ENCODE measurements at regions not wholly inside any gene's neighbourhood (a gene's known extent, or its start where the extent isn't known, plus 50 kb on each side); places are given as distances from the start of the nearest gene placed in this dataset.
"Not testable (repeated sequence)": the region's sequence is repeated elsewhere in the genome, so short reads cannot be mapped to it uniquely, and the experiment has no call there.

DNA sequence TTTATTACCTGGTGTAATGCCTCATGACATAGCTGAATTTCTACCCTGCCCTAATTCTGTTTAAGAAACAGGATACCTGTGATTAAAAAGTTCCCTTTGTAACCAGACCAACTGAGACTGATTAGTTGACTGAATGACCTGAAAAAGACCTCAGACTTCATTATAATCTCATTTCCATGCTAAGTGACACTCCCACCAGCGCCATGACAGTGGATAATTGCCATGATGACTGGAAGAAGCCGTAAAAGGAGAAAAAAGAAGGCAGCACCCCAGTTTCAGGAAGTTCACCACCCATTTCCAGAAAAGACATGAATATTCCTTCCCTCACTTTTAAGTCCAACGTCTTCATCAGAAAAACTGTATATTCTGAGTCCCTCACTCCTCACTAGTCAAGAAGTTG is 125.6 kb upstream of the HS3ST4 start:
- no peak for DNase-seq (ENCODE audit: extremely low read depth, low read depth)

GRCh38 chr16:25563700-25564099 is 128.1 kb upstream of the HS3ST4 start:
- DNase-seq (ENCODE audit: extremely low read depth, low read depth): no peak

DNA sequence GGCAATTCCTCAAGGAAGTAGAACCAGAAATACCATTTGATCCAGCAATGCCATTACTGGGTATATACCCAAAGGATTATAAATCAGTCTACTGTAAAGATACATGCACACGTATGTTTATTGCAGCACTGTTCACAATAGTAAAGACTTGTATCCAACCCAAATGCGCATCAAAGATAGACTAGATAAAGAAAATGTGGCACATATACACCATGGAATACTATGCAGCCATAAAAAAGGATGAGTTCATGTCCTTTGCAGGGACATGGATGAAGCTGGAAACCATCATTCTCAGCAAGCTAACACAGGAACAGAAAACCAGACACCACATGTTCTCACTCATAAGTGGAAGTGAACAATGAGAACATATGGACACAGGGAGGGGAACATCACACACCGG is 130.0 kb upstream of the HS3ST4 start:
- DNase-seq (ENCODE audit: extremely low read depth, low read depth): not testable (repeated sequence)

DNA sequence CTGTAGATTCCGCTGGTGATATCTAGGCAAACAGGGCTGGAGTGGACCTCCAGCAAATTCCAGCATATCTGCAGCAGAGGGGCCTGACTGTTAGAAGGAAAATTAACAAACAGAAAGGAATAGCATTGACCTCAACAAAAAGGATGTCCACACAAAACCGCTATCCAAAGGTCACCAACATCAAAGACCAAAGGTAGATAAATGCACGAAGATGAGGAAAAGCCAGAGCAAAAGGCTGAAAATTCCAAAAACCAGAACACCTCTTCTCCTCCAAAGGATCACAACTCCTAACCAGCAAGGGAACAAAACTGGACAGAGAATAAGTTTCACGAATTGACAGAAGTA is 134.8 kb upstream of the HS3ST4 start:
- DNase-seq (ENCODE audit: extremely low read depth, low read depth): not testable (repeated sequence)

DNA sequence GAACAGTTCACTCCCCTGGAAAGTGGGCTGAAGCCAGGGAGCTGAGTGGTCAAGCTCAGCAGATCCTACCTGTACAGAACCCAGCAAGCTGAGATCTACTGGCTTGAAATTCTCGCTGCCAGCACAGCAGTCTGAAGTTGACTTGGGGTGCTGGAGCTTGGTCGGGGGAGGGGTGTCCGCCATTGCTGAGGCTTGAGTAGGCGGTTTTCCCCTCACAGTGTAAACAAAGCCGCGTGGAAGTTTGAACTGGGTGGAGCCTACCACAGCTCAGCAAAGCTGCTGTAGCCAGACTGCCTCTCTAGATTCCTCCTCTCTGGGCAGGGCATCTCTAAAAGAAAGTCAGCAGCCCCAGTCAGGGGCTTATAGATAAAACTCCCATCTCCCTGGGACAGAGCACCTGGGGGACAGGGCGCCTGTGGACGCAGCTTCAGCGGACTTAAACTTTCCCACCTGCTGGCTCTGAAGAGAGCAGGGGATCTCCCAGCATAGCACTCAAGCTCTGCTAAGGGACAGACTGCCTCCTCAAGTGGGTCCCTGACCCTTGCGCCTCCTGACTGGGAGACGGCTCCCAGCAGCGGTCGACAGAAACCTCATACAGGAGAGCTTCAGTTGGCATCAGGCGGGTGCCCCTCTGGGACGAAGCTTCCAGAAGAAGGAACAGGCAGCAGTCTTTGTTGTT is 135.3 kb upstream of the HS3ST4 start:
- not testable (repeated sequence) for DNase-seq (ENCODE audit: extremely low read depth, low read depth)

GRCh38 chr16:25553711-25554436 is 137.9 kb upstream of the HS3ST4 start:
- no peak for DNase-seq (ENCODE audit: extremely low read depth, low read depth)

DNA sequence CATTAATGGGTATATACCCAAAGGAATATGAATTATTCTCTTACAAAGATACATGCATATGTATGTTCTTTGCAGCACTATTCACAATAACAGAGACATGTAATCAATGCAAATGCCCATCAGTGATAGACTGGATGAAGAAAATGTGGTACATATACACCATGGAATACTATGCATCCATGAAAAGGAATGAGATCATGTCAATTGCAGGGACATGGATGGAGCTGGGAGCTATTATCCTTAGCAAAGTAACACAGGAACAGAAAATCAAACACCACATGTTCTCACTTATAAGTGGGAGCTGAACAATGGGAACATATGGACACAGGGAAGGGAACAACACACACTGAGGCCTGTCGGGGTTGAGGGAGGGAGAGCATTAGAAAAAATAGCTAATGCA is 141.1 kb upstream of the HS3ST4 start:
- no peak for DNase-seq (ENCODE audit: extremely low read depth, low read depth)

DNA sequence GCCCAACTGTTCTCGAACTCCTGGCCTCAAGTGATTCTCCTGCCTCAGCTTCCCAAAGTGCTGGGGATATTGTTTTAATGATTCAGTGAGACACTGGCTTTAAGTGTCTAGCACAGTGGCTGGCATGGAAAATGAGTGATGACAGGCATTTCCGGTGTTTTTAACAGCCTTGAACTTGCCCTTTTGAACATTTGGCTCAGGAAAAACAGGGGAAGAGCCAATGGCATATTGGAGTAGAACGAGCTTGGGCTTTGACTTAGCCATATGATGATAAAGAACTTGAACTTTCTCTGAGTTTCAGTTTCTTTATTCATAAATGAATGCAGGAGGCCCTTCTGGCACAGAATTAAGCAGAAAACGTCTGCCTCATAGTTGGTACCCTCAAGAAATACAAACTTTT is 145.0 kb upstream of the HS3ST4 start:
- DNase-seq (ENCODE audit: extremely low read depth, low read depth): no peak

- DNase-seq (ENCODE audit: extremely low read depth, low read depth): no peak
Observed at GRCh38 chr16:25544294-25544693, 147.5 kb upstream of the HS3ST4 start.

DNA sequence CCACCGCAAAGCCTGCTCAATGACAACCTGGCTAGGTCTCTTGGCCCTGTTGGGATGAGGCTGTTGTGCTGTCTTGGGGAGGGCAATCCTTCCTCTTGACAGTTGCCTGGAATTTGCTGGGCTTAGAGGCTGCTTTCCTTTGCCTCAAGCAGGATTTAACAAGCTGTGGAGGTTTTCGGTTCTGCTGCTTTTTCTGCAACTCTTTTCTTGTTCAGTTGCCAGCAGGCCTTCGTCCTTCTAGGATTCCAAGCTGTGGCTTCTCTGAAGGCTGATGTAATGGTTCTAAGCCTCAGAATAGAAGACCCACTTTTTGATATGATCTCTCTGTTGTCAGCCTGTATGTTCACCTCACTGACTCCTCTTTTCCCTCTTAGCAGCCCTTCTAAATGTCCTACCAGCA is 149.5 kb upstream of the HS3ST4 start:
- no peak for DNase-seq (ENCODE audit: extremely low read depth, low read depth)

DNA sequence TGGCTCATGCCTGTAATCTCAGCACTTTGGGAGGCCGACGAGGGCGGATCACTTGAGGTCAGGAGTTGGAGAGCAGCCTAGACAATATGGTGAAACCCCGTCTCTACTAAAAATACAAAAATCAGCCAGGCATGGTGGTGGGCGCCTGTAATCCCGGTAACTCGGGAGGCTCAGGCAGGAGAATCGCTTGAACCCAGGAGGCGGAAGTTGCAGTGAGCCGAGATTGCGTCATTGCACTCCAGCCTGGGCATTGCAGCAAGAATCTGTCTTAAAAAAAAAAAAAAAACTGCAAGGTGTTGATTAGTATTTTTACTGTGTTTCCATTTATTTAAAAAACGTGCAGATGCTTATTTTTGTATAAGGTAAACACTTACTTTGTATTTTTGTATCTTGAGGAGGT is 152.0 kb upstream of the HS3ST4 start:
- DNase-seq (ENCODE audit: extremely low read depth, low read depth): not testable (repeated sequence)

GRCh38 chr16:25523183-25523582 is 168.6 kb upstream of the HS3ST4 start:
- DNase-seq (ENCODE audit: extremely low read depth, low read depth): no peak

DNA sequence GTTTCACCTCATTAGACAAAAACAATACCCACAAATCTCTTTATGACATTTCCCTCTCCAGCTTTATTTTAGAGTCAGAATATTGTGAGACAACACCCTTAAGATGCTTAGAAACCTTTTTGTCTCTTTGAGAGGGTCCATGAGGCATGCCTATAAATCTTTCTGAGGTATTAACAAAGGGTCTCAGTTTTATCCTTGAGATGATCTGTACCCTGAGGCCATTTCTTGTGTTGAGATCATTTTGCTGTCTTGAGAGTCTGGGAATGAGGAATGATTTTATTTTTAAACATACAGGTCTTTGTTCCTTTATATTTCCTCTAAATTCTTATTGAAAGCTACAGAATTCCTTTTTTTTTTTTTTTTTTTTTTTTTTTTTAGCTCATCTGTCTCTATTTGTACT is 179.7 kb upstream of the HS3ST4 start:
- DNase-seq (ENCODE audit: extremely low read depth, low read depth): no peak

GRCh38 chr16:25509456-25509855 is 182.3 kb upstream of the HS3ST4 start:
- no peak for DNase-seq (ENCODE audit: extremely low read depth, low read depth)

DNA sequence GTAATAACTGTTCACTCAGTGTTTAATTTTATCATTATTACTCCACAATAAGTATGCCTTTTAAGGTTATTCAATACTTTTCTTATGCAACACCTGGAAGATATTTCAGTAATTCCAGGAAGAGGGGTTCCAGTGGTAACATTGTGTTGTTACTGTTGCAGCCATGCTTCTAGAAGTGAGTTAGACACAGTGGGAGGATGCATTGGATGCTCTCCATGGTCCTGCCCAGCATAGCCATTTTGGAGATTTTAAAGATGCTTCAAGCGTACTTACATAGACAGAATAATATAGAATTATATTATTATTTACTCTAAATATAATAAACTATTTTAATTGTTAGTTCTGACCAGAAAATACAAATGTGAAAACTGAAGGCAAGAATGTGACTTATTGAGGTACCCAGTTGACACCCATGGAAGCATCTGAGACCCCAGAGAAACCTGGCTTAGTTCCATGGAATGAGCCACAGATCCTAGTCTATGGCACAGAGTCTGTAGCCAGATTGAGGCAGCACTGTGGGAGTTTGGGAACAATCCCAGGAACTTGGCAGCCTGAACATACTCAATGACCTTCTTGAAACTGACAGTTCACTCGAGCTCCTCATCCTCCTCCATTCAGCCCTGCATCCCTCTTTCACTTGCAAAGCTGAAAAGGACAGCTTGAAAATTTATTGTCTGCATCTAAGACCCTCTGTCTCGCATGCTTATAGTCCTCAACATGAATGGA is 190.1 kb upstream of the HS3ST4 start:
- no peak for DNase-seq (ENCODE audit: extremely low read depth, low read depth)

DNA sequence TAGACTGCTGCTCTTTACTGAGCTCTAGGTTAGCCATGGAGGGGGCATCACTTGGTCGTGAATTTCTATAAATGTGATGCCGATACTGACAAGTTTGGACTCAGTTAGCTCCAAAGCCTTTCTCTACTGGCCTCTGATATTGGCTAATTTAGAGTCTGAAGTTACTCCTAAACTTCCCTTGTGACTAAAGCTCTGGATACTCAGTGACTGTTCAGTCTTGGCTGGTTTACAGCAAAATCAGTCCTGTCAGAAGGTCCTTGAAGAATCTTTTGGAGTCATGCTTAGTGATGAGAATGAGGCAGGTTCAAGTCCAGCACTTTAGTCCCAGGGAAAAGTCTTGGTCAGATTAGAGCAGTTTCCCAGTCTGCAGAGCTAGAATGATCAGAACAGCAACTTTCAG is 197.5 kb upstream of the HS3ST4 start:
- no peak for DNase-seq (ENCODE audit: extremely low read depth, low read depth)

DNA sequence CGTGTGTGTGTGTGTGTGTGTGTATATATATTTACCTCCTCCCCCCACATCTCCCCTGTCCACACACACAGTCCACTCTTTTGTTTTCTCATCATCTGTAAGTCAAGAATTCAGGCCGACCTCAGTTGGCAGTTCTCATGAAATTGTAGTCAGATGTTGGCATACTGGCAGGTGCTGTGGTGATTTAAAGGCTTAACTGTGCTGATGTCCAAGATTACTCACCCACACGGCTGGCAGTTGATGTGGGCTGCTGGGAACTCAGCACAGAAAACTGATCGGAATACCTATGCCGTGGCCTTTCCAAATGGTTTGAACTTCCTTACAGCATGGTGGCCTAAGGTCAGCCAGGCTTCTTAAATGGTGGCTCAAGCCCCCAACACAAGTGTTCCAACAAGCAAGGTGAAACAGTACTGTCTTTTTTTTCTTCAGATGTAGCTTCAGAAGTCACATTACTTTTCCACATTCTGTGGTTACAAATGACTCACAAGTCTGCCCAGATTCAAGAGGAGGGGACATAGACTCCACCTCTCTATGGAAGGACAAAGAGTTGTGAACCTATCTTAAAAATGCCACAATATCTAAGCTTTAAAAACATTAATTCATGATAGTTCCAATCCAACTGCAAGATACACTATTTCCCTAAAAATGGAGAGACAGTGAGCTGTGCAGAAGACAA is 198.5 kb upstream of the HS3ST4 start:
- no peak for DNase-seq (ENCODE audit: extremely low read depth, low read depth)

GRCh38 chr16:25488435-25488834 is 203.3 kb upstream of the HS3ST4 start:
- DNase-seq (ENCODE audit: extremely low read depth, low read depth): no peak

DNA sequence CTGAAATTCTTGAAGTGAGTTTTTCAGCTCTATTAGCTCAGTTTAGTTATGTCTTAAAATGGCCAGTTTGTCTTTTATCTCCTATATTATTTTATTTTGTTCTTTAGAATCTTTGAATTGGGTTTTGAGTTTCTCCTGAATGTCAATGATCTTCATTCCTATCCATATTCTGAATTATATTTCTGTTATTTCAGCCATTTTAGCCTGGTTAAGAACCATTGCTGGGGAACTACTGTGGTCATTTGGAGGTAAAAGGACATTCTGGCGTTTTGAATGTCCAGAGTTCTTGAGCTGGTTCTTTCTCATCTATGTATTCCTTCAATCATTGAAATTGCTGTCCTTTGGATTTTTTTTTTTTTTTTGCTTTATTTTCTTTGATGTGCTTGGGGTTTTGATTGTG is 203.9 kb upstream of the HS3ST4 start:
- DNase-seq (ENCODE audit: extremely low read depth, low read depth): no peak

- DNase-seq (ENCODE audit: extremely low read depth, low read depth): no peak
Observed at GRCh38 chr16:25481636-25482035, 210.1 kb upstream of the HS3ST4 start.

DNA sequence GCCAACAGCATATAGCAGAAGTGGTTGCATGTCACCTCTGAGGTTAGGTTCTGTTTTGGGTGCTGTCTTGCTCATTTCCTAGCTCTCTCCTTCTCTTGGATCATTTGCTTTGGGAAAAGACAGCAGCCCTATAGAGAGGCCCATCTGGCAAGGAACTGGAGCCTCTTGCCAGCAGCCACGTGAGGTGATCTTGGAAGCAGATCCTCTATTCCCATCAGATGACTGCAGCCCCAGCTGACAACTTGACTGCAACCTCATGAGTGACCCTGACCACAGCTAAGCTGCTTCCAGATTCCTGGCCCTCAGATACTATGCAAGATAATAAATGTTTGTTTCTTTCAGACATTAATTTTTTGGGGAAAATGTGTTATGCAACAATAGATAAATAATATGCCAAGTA is 213.3 kb upstream of the HS3ST4 start:
- DNase-seq (ENCODE audit: extremely low read depth, low read depth): no peak

Measured in NCI-H460 (cell line).